NCI-H2029 (cell line): ENCODE measurements at regions not wholly inside any gene's neighbourhood (a gene's known extent, or its start where the extent isn't known, plus 50 kb on each side); places are given as distances from the start of the nearest gene placed in this dataset.

Experiments used
- DNase-seq: peaks from one replicate; lab custom pipeline; 2025; lab: John Stamatoyannopoulos, UW

GRCh38 chr2:198795419-198795818 lies 662.3 kb downstream of the SATB2 start:
- DNase-seq = no peak

- no peak for DNase-seq
These were observed 666.1 kb downstream of the SATB2 start for GRCh38 chr2:198791623-198792022.

- no peak for DNase-seq
These were observed 669.1 kb downstream of the SATB2 start for GRCh38 chr2:198788676-198789075.

- no peak for DNase-seq
These were observed 675.0 kb downstream of the SATB2 start for GRCh38 chr2:198782734-198783133.

- DNase-seq = no peak
These were observed 680.9 kb downstream of the SATB2 start for GRCh38 chr2:198776616-198777406.

- DNase-seq = no peak
These were observed 682.0 kb downstream of the SATB2 start for GRCh38 chr2:198775737-198776136.

- DNase-seq = no peak
These were observed 683.2 kb downstream of the SATB2 start for GRCh38 chr2:198774576-198774975.

- no peak for DNase-seq
These were observed 690.0 kb downstream of the SATB2 start for GRCh38 chr2:198767694-198768093.

- DNase-seq = no peak
These were observed 693.9 kb downstream of the SATB2 start for GRCh38 chr2:198763793-198764192.

GRCh38 chr2:198762441-198762840 lies 695.3 kb downstream of the SATB2 start:
- no peak for DNase-seq

GRCh38 chr2:198757069-198757468 lies 700.7 kb downstream of the SATB2 start:
- no peak for DNase-seq

- DNase-seq = no peak
These were observed 701.6 kb downstream of the SATB2 start for GRCh38 chr2:198756166-198756565.

GRCh38 chr2:198753101-198753500 lies 704.6 kb downstream of the SATB2 start:
- no peak for DNase-seq

- no peak for DNase-seq
These were observed 708.4 kb downstream of the SATB2 start for GRCh38 chr2:198749364-198749763.

- DNase-seq = no peak
These were observed 725.8 kb downstream of the SATB2 start for GRCh38 chr2:198731842-198732399.

GRCh38 chr2:198720266-198720665 lies 737.5 kb downstream of the SATB2 start:
- DNase-seq = no peak

- DNase-seq = no peak
These were observed 740.3 kb downstream of the SATB2 start for GRCh38 chr2:198717451-198717850.

- DNase-seq = no peak
These were observed 742.4 kb downstream of the SATB2 start for GRCh38 chr2:198715302-198715835.

- no peak for DNase-seq
These were observed 745.3 kb downstream of the SATB2 start for GRCh38 chr2:198712485-198712884.

- no peak for DNase-seq
These were observed 746.3 kb downstream of the SATB2 start for GRCh38 chr2:198711484-198711883.

- no peak for DNase-seq
These were observed 747.2 kb downstream of the SATB2 start for GRCh38 chr2:198710562-198710961.

GRCh38 chr2:198706476-198707082 lies 751.2 kb downstream of the SATB2 start:
- DNase-seq = no peak

- DNase-seq = no peak
These were observed 754.5 kb downstream of the SATB2 start for GRCh38 chr2:198703281-198703680.
